Endothelial cell of umbilical vein (primary cell): ENCODE measurements at regions not wholly inside any gene's neighbourhood (a gene's known extent, or its start where the extent isn't known, plus 50 kb on each side); places are given as distances from the start of the nearest gene placed in this dataset.

Source experiments
- BruUV-seq: library from RNA; stranded (reverse); fragments of 400-500 nt; replicated peaks from 2 replicates; lab custom pipeline; 2021; lab: Mats Ljungman, UMichigan
- CTCF ChIA-PET: fragments of 300-600, 350-600 bp; sonication (Branson Sonifier 250); formaldehyde crosslinking; loops from one replicate; lab custom pipeline; 2021; ENCODE audit warnings: antibody characterized with exemption, inconsistent platforms; lab: Charles Lee
- POLR2A ChIA-PET: fragments of 300-600, 350-600 bp; sonication (Branson Sonifier 250); formaldehyde crosslinking; loops from one replicate; lab custom pipeline; 2021; ENCODE audit warnings: antibody characterized with exemption, inconsistent platforms; lab: Charles Lee
- DNase-seq: peaks from one replicate; pipeline ENCODE4 v3.0.0-alpha.2; 2011; ENCODE audit warnings: low read depth, low spot score
- FAIRE-seq: peaks from 2 replicates; lab custom pipeline; 2011; peaks lifted over from hg19 to GRCh38; lab: Jason Lieb, UNC
- H2AFZ ChIP-seq: 2 replicates; pipeline ENCODE4 v1.6.0; 2012; ENCODE audit warnings: low read depth, low read length, control low read depth, inconsistent platforms
- H3K27ac ChIP-seq: 2 replicates; pipeline ENCODE4 v1.5.1; 2011; ENCODE audit warnings: low read depth, mild to moderate bottlenecking, control low read depth, low read length, moderate library complexity; ENCODE audit not compliant: insufficient read depth
- H3K27me3 ChIP-seq, 2 experiments: 2 replicates each; pipeline versions ENCODE4 v1.6.0 to v1.6.1; 2011; ENCODE audit warnings: low read length in 2 of 2, mixed read lengths in 1 of 2; ENCODE audit not compliant: control insufficient read depth in 2 of 2, insufficient read depth in 2 of 2
- H3K36me3 ChIP-seq, 2 experiments: 2 replicates in 1 of 2; 3 replicates in 1 of 2; pipeline ENCODE4 v1.5.1; 2011; ENCODE audit warnings: low read length in 2 of 2, mild to moderate bottlenecking in 1 of 2, moderate library complexity in 1 of 2; ENCODE audit not compliant: control insufficient read depth in 2 of 2, insufficient read depth in 2 of 2; ENCODE audit errors: extremely low read depth in 1 of 2
- H3K4me1 ChIP-seq: 3 replicates; pipeline ENCODE4 v1.5.1; 2011; ENCODE audit warnings: mild to moderate bottlenecking, low read length; ENCODE audit not compliant: control insufficient read depth, insufficient read depth; ENCODE audit errors: extremely low read depth
- H3K4me2 ChIP-seq: 2 replicates; pipeline ENCODE4 v1.6.1; 2011; ENCODE audit warnings: low read length, control low read depth, mixed read lengths; ENCODE audit not compliant: insufficient read depth
- H3K4me3 ChIP-seq, 3 experiments: fragments of 200-600 bp in 1 of 3; sonication (generic), shearing (Covaris generic) in 1 of 3; replicated peaks in 1 of 3; 2 replicates each; pipeline ENCODE4 v1.5.1; 2011 to 2016; ENCODE audit warnings: control low read depth in 3 of 3, low read length in 3 of 3, mild to moderate bottlenecking in 2 of 3, inconsistent platforms in 1 of 3, low read depth in 1 of 3, moderate library complexity in 1 of 3; ENCODE audit not compliant: insufficient read depth in 1 of 3
- H3K79me2 ChIP-seq: 2 replicates; pipeline ENCODE4 v1.6.0; 2012; ENCODE audit warnings: low read length, inconsistent platforms; ENCODE audit not compliant: control insufficient read depth, insufficient read depth
- H3K9ac ChIP-seq: replicated peaks from 2 replicates; pipeline ENCODE3; 2011; ENCODE audit warnings: low read length, control low read depth; ENCODE audit not compliant: insufficient read depth; ENCODE audit errors: extremely low read depth
- H3K9me1 ChIP-seq: replicated peaks from 3 replicates; pipeline ENCODE4 v1.6.0; 2011; ENCODE audit warnings: mild to moderate bottlenecking, low read length; ENCODE audit not compliant: control insufficient read depth, insufficient read depth; ENCODE audit errors: extremely low read depth
- H3K9me3 ChIP-seq: replicated peaks from 2 replicates; pipeline ENCODE4 v1.5.1; 2012; ENCODE audit warnings: low read length, inconsistent platforms; ENCODE audit not compliant: control insufficient read depth, insufficient read depth
- H4K20me1 ChIP-seq: replicated peaks from 2 replicates; pipeline ENCODE3; 2011; ENCODE audit warnings: mild to moderate bottlenecking, low read length; ENCODE audit not compliant: control insufficient read depth, insufficient read depth; ENCODE audit errors: extremely low read depth
- CTCF ChIP-seq, 2 donors: IDR thresholded peaks; 1 replicate in 1 of 2; 2 replicates in 1 of 2; pipeline ENCODE4 v1.5.1; 2011; ENCODE audit warnings: low read length in 2 of 2, mild to moderate bottlenecking in 2 of 2, moderate library complexity in 2 of 2, control low read depth in 1 of 2, inconsistent platforms in 1 of 2, low read depth in 1 of 2; ENCODE audit not compliant: insufficient read depth in 1 of 2; ENCODE audit errors: extremely low read depth in 1 of 2
- EZH2 ChIP-seq: IDR thresholded peaks from 2 replicates; pipeline ENCODE4 v1.6.1; 2012; ENCODE audit warnings: borderline replicate concordance, low read depth, mild to moderate bottlenecking, moderate library complexity, low read length, inconsistent platforms; ENCODE audit not compliant: severe bottlenecking
- FOS ChIP-seq: IDR thresholded peaks from 2 replicates; pipeline ENCODE4 v1.6.1; 2011; ENCODE audit warnings: mild to moderate bottlenecking, low read length, moderate library complexity, borderline replicate concordance; ENCODE audit not compliant: insufficient read depth
- GATA2 ChIP-seq: IDR thresholded peaks from 2 replicates; pipeline ENCODE4 v1.7.0; 2011; ENCODE audit warnings: low read depth, mild to moderate bottlenecking, moderate library complexity, mixed read lengths, low read length; ENCODE audit not compliant: insufficient read length, insufficient read depth
- JUN ChIP-seq: IDR thresholded peaks from 2 replicates; pipeline ENCODE4 v1.6.1; 2011; ENCODE audit warnings: borderline replicate concordance, low read depth; ENCODE audit not compliant: insufficient read length, insufficient read depth
- MAX ChIP-seq: IDR thresholded peaks from 2 replicates; pipeline ENCODE4 v1.6.1; 2011; ENCODE audit not compliant: insufficient read depth, insufficient read length
- MYC ChIP-seq: IDR thresholded peaks from one replicate; pipeline ENCODE4 v1.6.1; 2011; ENCODE audit warnings: mild to moderate bottlenecking, low read depth, low read length
- POLR2A ChIP-seq: IDR thresholded peaks from 2 replicates; pipeline ENCODE4 v1.6.1; 2012; ENCODE audit warnings: low read depth, mild to moderate bottlenecking, control low read depth, low read length
- POLR2AphosphoS5 ChIP-seq: IDR thresholded peaks from 2 replicates; pipeline ENCODE4 v1.6.1; 2012; ENCODE audit warnings: low read depth, mild to moderate bottlenecking, control low read depth, low read length, moderate library complexity; ENCODE audit not compliant: insufficient read depth
- dilution Hi-C: fragments of 300-500 bp; cut with MboI; formaldehyde crosslinking; loops from one replicate; pipeline ENCODE4 v1.15.0; 2019; ENCODE audit warnings: low sequenced_read_pairs; ENCODE audit not compliant: extremely low pct_ligation_motif_present
- intact Hi-C: fragments of 100-400 bp; cut with micrococcal nuclease; formaldehyde crosslinking; loops from one replicate; pipeline ENCODE4 v1.10.0; 2022

GRCh38 chr3:106117490-106117858, 248.7 kb upstream of the CBLB start:
- TF ChIP-seq GATA2 (no peak), CTCF (IDR thresholded peaks at IDR 0.05; ENCODE audit: extremely low read depth in 1 of 2, insufficient read depth in 1 of 2, low read depth in 1 of 2, low read length in 2 of 2) (no peak), MAX (no peak), EZH2 (no peak), MYC (no peak), POLR2AphosphoS5 (no peak), POLR2A (no peak), FOS (no peak), JUN (no peak)
- no peaks in the 10 kb centered on the region for H3K4me1 ChIP-seq
- intact Hi-C loops (no loop called here), dilution Hi-C loops (no loop called here)
- no peaks in the 10 kb centered on the region for H3K36me3 ChIP-seq
- no peaks in the 10 kb centered on the region for H3K9me1 ChIP-seq
- H3K27me3 ChIP-seq: no peaks in the 10 kb centered on the region
- no TSS peak for BruUV-seq
- CTCF ChIA-PET: no interaction called here
- H3K79me2 ChIP-seq: no peaks in the 10 kb centered on the region
- no peaks in the 10 kb centered on the region for H4K20me1 ChIP-seq
- H2AFZ ChIP-seq: no peak overlapping the region
- H3K9me3 ChIP-seq: no peaks in the 10 kb centered on the region
- no peak for DNase-seq
- no peak overlapping the region for H3K27ac ChIP-seq
- H3K9ac ChIP-seq: no peak overlapping the region
- H3K4me2 ChIP-seq: no peak overlapping the region
- FAIRE-seq: no peak
- H3K4me3 ChIP-seq: no peak overlapping the region
- POLR2A ChIA-PET: no interaction called here
